ENCODE measurements at regions not wholly inside any gene's neighbourhood (a gene's known extent, or its start where the extent isn't known, plus 50 kb on each side); places are given as distances from the start of the nearest gene placed in this dataset.

DNA sequence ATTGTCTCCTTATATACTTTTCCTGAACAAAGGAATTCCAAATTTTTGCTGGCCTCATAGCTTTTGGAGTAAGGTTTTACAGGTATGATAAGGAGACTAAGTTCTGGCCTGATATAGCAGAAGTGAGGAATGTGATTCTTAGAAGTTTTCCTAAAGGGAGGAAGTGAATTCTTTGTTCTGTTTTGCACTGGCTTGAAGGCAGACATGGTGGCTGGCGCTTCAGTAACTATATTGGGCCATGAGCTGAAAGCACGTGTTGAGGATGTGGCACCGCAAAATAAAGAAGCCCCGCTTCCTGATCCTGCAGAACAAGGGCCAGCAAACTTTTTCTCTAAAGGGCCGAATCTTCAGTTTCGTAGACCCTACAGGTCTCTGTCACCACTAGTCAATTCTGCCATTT is 224.2 kb downstream of the SNX18 start:
- TF ChIP-seq POLR2A (IDR thresholded peaks at IDR 0.05; ENCODE audit: low read length): no peak
- no peak for TF ChIP-seq GATA1 (IDR thresholded peaks at IDR 0.05; ENCODE audit: low read depth, low read length)
